Mesothelial cell of epicardium (in vitro differentiated cells): ENCODE measurements at regions not wholly inside any gene's neighbourhood (a gene's known extent, or its start where the extent isn't known, plus 50 kb on each side); places are given as distances from the start of the nearest gene placed in this dataset.

Source experiments
- DNase-seq, 2 experiments: peaks; one replicate each; pipeline ENCODE4 v3.0.0; 2021; ENCODE audit warnings: low spot score in 2 of 2; ENCODE audit not compliant: unreplicated experiment in 2 of 2
- H3K27ac Mint-ChIP-seq: 2 replicates; pipeline ENCODE4 v1.8.0; 2021; ENCODE audit warnings: mixed read lengths
- H3K27me3 Mint-ChIP-seq: 2 replicates; pipeline ENCODE4 v1.8.0; 2021; ENCODE audit warnings: low read depth, mixed read lengths
- H3K36me3 Mint-ChIP-seq: 2 replicates; pipeline ENCODE4 v1.8.0; 2021; ENCODE audit warnings: mixed read lengths
- H3K4me1 Mint-ChIP-seq: 2 replicates; pipeline ENCODE4 v1.8.0; 2021; ENCODE audit warnings: mixed read lengths
- H3K4me3 Mint-ChIP-seq: 2 replicates; pipeline ENCODE4 v1.8.0; 2021; ENCODE audit warnings: mild to moderate bottlenecking, moderate library complexity, mixed read lengths
- H3K9me3 Mint-ChIP-seq: 2 replicates; pipeline ENCODE4 v1.8.0; 2021; ENCODE audit warnings: mixed read lengths
- TF ChIP-seq, protein P1 (sequence below): fragments of 200-600 bp; sonication (generic); IDR thresholded peaks from one replicate; pipeline ENCODE4 v1.5.0; 2021; ENCODE audit warnings: antibody characterized with exemption; ENCODE audit not compliant: unreplicated experiment

DNA sequence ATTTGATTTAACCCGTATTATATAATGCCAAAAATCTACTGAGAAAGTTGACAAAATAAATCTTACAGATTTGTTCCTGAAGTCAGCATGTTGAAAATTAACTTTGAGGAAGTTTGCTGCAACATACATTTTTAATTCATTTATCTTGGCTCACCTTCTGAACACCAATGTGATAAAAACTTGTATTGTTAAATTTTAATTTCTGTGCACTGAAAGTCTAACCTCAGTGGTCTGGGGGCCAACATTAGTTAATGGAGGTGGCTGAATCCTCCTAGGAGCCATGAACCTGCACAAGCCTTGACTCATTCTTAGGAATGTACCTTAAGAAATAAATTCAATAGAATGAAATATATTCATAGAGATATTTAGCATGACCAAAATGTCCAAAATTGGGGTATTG is 95.3 kb downstream of the ADSS2 start:
- Mint-ChIP-seq H3K4me1 (peaks cover 14% of the 10 kb centered on the region), H3K9me3 (peaks cover 7% of the 10 kb centered on the region), H3K27me3 (no peaks in the 10 kb centered on the region), H3K27ac (no peak overlapping the region), H3K36me3 (no peaks in the 10 kb centered on the region), H3K4me3 (no peak overlapping the region)
- TF ChIP-seq, protein P1, sequence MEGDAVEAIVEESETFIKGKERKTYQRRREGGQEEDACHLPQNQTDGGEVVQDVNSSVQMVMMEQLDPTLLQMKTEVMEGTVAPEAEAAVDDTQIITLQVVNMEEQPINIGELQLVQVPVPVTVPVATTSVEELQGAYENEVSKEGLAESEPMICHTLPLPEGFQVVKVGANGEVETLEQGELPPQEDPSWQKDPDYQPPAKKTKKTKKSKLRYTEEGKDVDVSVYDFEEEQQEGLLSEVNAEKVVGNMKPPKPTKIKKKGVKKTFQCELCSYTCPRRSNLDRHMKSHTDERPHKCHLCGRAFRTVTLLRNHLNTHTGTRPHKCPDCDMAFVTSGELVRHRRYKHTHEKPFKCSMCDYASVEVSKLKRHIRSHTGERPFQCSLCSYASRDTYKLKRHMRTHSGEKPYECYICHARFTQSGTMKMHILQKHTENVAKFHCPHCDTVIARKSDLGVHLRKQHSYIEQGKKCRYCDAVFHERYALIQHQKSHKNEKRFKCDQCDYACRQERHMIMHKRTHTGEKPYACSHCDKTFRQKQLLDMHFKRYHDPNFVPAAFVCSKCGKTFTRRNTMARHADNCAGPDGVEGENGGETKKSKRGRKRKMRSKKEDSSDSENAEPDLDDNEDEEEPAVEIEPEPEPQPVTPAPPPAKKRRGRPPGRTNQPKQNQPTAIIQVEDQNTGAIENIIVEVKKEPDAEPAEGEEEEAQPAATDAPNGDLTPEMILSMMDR: no peak
- DNase-seq: no peak
